ENCODE measurements at regions not wholly inside any gene's neighbourhood (a gene's known extent, or its start where the extent isn't known, plus 50 kb on each side); places are given as distances from the start of the nearest gene placed in this dataset.

DNA sequence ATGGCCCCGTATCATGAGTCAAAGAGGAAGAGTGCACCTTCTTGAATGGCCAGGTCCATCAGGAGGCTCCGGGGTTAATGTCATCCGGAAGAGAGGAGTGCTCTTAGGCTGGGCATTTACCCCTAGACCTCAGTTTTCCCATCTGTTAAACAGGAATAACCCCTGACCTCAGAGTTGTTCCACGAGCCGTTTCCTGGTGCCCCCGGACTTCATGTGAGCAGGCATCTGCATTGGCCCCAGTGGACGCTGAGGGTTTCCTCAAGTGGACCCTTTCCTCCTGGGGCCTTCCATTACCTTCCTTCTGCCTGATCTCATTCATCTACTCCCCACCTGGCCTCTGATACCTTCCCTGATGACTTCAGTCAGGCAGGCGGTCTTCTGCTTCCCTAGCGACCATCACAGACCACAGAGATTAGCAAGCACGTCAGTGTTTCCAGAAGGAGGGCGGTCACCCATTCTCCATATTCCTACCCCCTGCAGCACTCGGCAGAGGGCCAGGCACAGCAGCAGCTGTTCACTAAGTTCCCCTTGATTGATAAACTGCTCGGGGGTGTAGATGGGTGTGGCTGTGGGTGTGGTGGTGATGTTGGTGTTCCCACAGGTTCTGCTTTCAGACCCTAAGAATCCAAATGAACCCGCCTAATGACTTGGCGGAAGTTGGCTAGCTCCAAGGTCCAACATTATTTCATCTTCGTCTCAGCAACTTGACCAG lies 346.6 kb upstream of the TNRC6C start:
- TF ChIP-seq TAF1 (IDR thresholded peaks at IDR 0.05; ENCODE audit: borderline replicate concordance, insufficient read depth, low read length) (no peak), FOXP2 (optimal IDR thresholded peaks at IDR 0.05; ENCODE audit: borderline replicate concordance, extremely low read depth, extremely low read length, insufficient read depth) (no peak), SIN3A (IDR thresholded peaks at IDR 0.05; ENCODE audit: borderline replicate concordance, insufficient read depth, low read length) (no peak), POLR2AphosphoS5 (IDR thresholded peaks at IDR 0.05; ENCODE audit: low read depth, low read length) (no peak)
- TF ChIP-seq, protein P1, sequence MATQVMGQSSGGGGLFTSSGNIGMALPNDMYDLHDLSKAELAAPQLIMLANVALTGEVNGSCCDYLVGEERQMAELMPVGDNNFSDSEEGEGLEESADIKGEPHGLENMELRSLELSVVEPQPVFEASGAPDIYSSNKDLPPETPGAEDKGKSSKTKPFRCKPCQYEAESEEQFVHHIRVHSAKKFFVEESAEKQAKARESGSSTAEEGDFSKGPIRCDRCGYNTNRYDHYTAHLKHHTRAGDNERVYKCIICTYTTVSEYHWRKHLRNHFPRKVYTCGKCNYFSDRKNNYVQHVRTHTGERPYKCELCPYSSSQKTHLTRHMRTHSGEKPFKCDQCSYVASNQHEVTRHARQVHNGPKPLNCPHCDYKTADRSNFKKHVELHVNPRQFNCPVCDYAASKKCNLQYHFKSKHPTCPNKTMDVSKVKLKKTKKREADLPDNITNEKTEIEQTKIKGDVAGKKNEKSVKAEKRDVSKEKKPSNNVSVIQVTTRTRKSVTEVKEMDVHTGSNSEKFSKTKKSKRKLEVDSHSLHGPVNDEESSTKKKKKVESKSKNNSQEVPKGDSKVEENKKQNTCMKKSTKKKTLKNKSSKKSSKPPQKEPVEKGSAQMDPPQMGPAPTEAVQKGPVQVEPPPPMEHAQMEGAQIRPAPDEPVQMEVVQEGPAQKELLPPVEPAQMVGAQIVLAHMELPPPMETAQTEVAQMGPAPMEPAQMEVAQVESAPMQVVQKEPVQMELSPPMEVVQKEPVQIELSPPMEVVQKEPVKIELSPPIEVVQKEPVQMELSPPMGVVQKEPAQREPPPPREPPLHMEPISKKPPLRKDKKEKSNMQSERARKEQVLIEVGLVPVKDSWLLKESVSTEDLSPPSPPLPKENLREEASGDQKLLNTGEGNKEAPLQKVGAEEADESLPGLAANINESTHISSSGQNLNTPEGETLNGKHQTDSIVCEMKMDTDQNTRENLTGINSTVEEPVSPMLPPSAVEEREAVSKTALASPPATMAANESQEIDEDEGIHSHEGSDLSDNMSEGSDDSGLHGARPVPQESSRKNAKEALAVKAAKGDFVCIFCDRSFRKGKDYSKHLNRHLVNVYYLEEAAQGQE (IDR thresholded peaks at IDR 0.05; ENCODE audit: insufficient read depth in 1 of 2, low read depth in 2 of 2, low read length in 2 of 2): no peak

DNA sequence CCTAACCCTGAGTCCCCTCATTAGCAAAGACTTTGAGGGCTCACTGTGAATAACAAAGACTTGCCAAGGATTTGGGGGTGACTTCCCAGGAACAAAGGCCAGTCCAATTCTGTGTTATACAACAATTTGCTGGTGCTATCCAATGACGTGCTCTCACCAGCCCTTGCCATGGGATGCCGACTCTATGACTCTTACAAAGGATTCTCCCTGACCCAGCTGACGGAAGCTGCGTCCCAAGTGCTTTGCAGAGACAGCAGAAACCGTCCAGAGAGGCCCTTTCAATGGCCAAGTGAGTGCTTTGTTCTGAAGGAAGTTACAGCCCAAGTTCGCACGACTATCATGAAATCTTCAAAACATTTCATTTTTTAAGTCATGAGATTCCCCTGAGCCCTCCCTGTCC lies 345.3 kb upstream of the TNRC6C start:
- TF ChIP-seq, protein P1 (IDR thresholded peaks at IDR 0.05; ENCODE audit: insufficient read depth in 1 of 2, low read depth in 2 of 2, low read length in 2 of 2): no peak
- TF ChIP-seq SIN3A (IDR thresholded peaks at IDR 0.05; ENCODE audit: borderline replicate concordance, insufficient read depth, low read length) (no peak), POLR2AphosphoS5 (IDR thresholded peaks at IDR 0.05; ENCODE audit: low read depth, low read length) (no peak), FOXP2 (optimal IDR thresholded peaks at IDR 0.05; ENCODE audit: borderline replicate concordance, extremely low read depth, extremely low read length, insufficient read depth) (no peak)

DNA sequence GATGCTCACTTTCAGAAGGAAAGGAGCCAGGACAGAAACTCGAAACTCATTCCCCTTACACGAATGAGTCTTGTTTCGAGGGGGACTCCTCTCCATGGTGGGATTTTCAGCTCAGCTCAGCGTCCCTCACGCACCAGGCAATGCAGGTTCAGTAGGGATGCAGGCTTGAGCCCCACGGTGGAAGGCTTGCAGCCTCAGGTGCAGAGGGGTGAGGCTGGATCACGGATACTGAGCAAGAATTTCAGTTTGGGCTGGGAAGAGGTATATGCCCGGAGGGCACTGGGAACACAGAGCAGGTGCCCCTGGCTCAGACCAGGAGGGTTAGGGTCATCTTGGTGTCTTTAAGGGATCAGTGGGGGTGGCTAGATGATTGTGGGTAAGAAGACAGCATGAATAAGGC lies 344.9 kb upstream of the TNRC6C start:
- TF ChIP-seq TAF1 (IDR thresholded peaks at IDR 0.05; ENCODE audit: borderline replicate concordance, insufficient read depth, low read length): no peak

GRCh38 chr17:77615703-77616253 lies 342.7 kb upstream of the TNRC6C start:
- TF ChIP-seq TAF1 (IDR thresholded peaks at IDR 0.05; ENCODE audit: borderline replicate concordance, insufficient read depth, low read length) (no peak), FOXP2 (optimal IDR thresholded peaks at IDR 0.05; ENCODE audit: borderline replicate concordance, extremely low read depth, extremely low read length, insufficient read depth) (no peak), SIN3A (IDR thresholded peaks at IDR 0.05; ENCODE audit: borderline replicate concordance, insufficient read depth, low read length) (no peak), POLR2AphosphoS5 (IDR thresholded peaks at IDR 0.05; ENCODE audit: low read depth, low read length) (no peak)
- TF ChIP-seq, protein P1 (IDR thresholded peaks at IDR 0.05; ENCODE audit: insufficient read depth in 1 of 2, low read depth in 2 of 2, low read length in 2 of 2): no peak

GRCh38 chr17:77616254-77616731 lies 342.2 kb upstream of the TNRC6C start:
- TF ChIP-seq TAF1 (IDR thresholded peaks at IDR 0.05; ENCODE audit: borderline replicate concordance, insufficient read depth, low read length): no peak

GRCh38 chr17:77617516-77617915 lies 341.0 kb upstream of the TNRC6C start:
- TF ChIP-seq, protein P1 (IDR thresholded peaks at IDR 0.05; ENCODE audit: insufficient read depth in 1 of 2, low read depth in 2 of 2, low read length in 2 of 2): no peak
- TF ChIP-seq FOXP2 (optimal IDR thresholded peaks at IDR 0.05; ENCODE audit: borderline replicate concordance, extremely low read depth, extremely low read length, insufficient read depth): no peak
- no peak for TF ChIP-seq SIN3A (IDR thresholded peaks at IDR 0.05; ENCODE audit: borderline replicate concordance, insufficient read depth, low read length)
- no peak for TF ChIP-seq TAF1 (IDR thresholded peaks at IDR 0.05; ENCODE audit: borderline replicate concordance, insufficient read depth, low read length)
- no peak for TF ChIP-seq POLR2AphosphoS5 (IDR thresholded peaks at IDR 0.05; ENCODE audit: low read depth, low read length)

All from PFSK-1 (cell line).